Activated T-cell treated with anti-CD3 and anti-CD28 coated beads for 4 hours (primary cell): ENCODE measurements at regions not wholly inside any gene's neighbourhood (a gene's known extent, or its start where the extent isn't known, plus 50 kb on each side); places are given as distances from the start of the nearest gene placed in this dataset.
"Not testable (repeated sequence)": the region's sequence is repeated elsewhere in the genome, so short reads cannot be mapped to it uniquely, and the experiment has no call there.

ENCODE experiments used
- DNase-seq: peaks from one replicate; pipeline ENCODE4 v3.0.0-alpha.2; 2020

DNA sequence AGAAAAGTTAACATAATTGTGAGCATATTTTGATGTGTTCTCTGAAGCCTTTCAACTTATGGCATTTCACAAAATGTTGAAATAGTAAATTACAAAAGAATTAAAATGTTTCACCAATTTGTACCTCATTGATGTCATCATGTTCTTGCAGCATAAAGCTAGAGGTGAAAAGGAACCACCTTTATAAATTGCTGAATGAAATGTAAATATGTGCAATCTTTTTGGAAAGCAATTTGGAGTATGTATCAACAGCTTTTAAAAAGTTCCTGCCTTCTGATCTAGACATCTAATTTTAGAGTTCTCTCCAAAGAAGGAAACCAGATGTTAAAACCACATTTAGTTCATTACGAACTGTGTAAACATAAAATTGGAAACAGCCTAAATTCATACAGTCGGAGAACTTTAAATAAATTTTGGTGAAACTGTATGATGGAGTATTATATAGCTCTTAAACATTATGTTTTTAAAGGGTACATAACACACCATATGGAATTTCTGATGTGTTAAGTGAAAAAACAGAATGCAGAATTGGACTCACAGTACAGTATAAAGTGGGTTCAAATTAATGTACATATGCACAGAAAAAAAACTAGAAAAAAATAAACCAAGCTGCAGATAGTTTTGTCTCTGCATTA is 311.2 kb upstream of the NAALADL2 start:
- DNase-seq = no peak

DNA sequence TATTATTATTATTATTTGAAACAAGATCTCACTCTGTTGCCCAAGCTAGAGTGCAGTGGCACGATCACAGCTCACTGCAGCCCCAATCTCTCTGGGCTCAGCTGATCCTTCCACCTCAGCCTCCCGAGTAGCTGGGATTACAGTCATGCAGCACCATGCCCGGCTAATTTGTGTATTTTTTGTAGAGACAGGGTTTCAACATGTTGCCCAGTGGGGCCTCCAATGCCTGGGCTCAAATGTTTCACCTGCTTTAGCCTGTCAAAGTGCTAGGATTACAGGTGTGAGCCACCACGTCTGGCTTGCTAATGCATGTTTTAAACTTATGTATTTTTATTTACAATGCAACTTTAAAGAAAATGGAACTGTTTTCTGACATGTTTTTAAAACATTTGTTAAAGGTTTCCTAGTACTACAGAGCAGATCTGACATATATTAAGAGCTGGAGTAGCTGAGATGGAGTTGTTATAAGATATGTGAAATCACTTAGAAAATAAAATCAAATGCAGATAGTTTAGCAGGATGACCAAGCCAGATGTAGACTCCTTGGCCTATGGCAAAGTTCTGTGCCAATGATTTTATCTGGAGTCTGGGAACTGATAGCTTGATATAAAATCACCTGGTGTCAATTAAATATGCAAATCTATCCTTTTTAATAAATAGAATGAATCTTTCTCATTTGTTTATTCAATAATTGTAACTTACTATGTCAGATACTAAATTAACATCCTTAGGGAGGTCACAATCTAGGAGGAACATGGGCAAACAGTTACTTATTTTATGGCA is 310.1 kb upstream of the NAALADL2 start:
- no peak for DNase-seq

DNA sequence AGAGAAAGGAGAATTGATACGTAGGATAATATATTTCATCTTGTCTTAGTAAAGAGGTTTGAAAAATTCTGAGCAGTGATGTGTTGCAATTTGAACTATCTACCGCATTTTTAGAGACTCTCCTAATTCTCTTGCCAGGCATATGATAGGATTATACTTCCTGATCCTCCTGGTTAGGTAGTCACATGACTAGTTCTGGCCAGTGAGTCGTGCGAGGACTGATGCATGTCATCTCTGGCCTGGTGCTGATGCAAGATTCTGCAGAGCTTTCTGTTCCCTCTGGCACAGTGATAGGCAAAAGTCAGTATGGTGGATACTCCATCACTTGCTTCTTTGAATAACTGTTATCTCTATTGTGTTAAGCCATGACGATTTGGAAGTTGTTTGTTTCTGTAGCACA is 277.6 kb upstream of the NAALADL2 start:
- no peak for DNase-seq

DNA sequence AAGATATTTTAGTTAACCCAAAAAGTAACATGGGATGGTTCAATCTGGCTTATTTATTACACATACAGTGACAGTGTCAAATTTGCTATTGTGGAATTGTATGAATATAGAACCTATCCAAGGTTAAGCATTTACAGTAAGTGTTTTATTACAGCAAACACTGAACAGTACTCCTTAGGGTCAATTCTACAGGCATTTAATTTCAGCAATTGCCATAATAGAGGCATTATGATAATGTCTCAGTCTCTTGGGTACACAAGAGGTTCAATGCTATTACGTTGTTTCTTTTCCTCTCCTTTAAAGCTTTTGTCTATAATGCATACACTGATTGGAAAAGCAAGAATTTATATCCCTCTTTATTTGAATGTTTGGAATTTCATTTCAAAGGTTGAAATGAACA is 275.7 kb upstream of the NAALADL2 start:
- no peak for DNase-seq

DNA sequence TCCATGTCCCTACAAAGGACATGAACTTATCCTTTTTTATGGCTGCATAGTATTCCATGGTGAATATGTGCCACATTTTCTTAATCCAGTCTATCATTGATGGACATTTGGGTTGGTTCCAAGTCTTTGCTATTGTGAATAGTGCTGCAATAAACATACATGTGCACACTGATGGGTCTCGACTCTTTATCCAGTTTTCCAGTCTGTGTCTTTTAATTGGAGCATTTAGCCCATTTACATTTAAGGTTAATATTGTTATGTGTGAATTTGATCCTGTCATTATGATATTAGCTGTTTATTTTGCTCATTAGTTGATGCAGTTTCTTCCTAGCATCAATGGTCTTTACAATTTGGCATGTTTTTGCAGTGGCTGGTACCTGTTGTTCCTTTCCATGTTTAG is 272.0 kb upstream of the NAALADL2 start:
- not testable (repeated sequence) for DNase-seq

DNA sequence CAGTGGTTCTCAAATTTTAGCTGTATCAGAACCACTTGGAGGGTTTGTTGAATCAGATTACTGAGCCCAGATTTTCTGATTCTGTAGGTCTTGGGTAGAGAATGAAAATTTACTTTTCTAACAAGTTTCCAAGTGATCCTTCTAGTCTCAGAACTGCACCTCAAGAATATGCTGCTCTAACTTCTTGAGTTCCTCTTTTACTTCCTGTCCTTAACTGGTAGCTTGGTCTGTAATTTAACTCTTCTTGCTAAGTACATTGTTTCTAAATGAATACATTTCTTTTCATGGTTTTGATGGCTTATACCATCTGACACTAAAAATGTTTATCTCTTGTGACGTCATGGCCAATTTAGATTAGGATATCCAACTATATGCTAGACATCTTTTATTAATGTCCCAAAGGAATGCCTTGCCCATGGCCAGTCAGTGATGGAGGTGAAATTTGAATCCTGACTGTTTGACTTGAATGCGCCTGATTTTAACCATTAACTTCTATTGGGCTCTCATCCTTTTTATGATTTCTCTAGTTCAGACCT is 262.6 kb upstream of the NAALADL2 start:
- no peak for DNase-seq

DNA sequence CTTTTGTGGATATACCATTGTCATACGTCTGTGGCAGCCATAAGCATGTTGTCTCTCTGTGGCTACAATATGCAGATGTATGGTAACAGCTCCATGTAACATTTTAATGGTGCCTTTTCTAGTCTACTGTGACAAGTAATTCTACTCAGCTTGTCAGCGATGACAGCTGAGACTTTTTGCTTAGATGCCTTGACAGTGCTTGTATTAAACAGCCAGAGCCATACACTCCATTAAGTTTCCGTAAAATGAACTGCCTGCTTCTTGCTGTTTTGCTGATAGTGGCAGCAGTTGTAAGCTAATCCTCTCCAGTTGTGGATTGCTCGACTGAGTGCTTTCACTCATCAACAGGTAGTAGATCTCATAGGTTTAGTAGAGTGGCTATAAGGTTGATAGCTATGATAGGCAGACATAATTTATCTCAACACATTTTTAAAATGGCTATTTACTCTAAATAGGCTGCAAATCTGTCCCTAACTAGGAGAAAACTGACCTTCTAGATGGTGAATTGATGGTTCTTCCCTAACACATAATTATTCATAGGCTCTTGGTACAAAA is 260.2 kb upstream of the NAALADL2 start:
- no peak for DNase-seq

DNA sequence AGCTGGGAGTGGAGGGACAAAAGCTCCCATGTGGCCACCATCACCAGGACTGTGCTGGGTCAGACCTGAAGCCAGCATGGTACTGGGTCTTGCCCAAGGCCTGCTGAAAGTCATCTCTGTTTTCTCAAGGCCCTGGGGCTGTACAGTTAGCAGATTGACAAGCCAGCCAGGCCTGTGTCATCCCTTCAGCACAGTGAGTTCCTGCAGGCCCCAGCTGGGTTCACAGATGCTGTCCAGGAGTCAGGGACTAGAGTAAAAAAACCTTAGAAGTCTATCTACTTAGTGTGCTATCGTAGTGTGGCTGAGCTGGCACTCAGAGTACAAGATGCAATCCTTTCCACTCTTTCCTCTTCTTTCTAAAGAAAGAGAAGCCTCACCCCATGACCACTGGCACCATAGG is 246.0 kb upstream of the NAALADL2 start:
- DNase-seq = no peak

DNA sequence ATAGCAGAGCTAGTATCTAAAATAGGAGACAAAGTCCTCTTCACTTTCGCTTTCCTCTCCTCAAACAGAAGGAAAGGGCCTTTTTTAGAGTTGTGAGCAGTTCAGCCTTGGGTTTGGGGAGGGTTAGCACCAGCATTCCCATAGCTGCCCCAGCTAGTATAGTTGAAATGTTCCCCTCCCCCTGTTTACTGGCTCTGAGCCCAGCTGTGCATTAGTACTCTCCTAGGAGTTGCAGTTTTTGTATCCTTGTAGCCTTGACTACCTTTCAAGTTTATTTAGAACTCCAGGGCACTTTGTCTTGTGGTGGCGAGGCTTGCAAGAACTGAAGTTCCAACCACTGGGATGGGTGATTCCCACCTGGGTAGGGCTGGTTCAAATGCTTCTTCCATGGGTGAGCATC is 245.1 kb upstream of the NAALADL2 start:
- DNase-seq = no peak

DNA sequence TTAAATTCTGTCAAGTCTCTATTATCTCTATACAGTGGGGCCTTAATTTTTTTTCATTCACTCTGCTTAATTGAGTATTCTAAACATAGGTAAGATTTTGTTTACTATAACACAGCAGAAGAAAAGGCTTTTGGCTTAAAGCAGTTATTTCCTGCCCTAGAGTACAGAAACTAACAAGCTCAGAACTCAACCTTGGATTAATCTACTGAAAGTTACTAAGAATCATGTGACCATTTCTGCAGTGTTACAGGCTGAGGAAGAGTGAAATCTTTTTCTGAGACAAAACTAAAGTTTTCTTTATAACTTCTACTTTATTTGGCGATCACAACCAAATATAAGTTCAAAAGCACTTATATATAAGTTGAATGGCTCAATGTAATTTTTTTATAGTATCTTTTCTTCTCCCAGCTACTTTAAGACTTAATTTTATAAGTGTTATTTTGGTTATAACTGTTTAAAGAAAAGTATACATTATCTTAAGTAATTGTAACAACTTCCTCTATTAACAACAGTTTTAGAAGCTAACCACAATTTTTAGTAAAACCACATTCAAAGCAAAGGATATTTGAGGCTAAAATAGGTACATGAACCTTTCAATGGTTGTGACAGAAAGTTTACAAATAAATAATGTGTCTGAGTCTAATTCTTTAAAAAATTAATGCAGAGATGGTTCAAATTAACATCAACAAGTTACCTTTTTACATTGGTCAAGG is 240.6 kb upstream of the NAALADL2 start:
- no peak for DNase-seq

DNA sequence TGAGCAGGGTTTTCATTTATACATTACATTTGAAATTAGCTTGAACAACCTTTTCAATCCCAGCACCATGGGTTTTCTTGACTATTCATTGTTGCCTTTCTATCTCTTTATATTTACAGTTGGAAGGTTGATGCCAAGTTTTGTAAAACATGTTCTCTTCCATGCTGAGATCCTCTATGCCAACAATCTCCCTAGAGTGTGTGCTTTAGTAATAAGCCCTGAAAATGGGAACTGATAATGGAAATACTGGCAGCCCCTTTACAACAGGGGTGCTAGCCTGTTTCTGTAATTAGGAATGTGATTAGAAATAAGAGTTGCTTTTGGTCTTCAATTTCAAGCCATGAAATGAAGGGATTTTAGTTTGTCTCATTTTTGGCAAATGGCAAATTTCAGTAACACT is 239.9 kb upstream of the NAALADL2 start:
- no peak for DNase-seq

DNA sequence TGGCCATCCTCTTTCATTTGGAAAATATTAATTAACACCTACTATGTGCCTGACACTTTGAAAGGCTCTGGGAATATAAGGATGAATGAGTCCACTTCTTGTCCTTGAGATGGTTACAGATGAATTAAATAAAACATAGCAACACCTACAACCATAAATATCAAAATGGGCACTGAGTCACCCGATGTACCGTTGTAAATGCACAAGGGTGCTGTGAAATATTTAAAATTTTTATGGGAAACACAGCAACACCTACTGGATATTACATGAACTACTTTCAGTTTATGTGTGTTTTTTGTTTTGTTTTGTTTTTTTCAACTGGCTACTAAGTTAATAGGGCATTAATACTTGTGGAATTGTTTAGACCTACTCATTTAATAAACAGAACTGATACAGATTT is 239.0 kb upstream of the NAALADL2 start:
- DNase-seq = no peak

DNA sequence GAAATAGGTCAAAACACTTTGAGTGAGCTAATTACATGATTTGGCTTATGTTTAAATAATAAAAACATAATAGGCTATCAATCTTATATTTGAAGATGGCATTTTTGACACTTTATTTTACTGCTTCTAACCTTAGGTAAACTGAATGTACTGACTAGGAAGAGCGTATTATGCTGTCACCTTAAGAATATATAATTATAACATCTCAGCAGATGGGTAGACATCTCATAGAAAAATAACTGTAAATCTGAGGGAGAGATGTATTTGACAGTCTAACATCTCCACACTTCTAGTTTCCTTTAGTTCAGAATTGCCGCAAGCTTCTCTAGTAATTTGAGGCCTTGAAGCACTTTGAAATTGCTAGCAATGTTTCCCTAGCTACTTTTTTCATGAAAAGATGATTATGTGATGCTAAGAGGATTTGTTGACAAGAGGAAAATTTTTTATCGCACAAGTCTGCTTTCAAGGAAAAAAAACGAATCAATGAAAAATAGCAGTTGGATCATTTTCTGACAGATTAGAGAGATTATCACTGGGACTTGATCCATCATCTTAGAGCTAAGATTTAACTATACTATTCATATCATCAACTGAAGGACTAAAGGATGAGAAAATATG is 238.2 kb upstream of the NAALADL2 start:
- no peak for DNase-seq

DNA sequence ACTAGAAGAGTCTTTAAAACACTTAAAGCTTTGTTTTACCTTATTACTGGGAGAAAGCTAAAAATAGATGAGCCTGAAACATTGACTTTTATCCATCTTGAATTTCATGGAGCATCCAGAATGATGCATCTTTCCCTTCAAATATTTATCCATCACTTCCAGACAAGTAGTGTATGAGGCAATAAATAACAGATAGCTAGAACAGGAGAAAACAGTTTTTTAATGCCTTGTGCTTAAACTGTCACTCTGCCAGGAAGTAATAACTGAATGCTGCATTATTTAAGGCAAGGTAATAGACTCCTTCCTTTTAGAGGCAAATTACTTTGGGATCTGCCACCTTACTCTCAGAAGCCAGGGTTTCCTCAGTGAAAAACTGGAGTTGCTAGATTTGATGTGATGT is 225.8 kb upstream of the NAALADL2 start:
- DNase-seq = no peak

DNA sequence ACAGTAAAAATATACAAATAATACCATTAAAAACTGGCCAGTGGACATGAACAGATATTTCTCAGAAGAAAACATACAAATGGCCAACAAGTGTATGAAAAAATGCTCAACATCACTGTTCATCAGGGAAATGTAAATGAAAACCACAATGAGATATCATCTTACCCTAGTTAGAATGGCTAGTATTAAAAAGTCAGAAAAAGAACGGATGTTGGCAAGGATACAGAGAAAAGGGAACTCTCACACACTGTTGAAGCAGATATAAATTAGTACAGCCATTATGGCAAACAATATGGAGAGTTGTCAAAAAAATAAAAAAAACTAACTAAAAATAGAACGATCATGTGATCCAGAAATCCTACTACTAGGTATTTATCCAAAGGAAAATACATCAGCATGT is 222.7 kb upstream of the NAALADL2 start:
- no peak for DNase-seq

DNA sequence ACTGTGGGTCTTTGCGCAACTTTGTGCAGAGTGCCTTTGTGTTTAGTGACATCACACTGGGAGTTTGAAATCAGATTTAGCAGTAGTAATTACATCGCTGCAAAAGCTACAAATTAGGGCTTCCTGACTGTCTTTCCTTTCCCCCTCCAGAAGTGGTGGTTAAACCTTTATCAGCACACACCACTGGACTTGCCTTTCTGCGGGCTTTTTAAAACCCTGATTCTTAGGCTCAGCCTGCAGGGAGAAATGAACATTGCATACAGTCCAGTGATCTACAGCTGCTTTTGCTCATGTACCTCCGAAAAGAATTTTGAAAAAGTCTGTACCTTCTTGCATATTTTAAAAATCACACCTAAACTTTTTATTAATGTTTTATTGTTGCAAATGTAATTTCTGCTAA is 219.7 kb upstream of the NAALADL2 start:
- DNase-seq = no peak

DNA sequence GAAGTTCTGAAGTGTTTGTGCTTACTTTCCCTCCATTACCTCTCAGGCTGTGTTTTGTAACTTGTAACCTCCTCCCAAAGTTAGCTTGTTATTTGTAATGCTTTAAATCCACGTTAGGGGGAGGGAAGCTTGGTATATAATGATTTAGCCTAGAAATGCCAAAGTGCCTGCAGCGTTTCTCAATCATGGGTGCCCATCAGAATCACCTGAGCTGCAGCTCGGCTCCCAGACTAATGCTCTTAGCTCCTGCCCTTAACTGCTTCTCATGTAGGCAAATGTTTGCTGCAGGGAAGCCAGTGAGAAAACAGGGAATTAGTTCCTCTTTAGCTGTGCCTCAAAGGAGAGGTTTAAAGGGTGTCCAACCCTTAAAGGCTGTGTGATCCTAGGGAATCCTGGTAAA is 219.2 kb upstream of the NAALADL2 start:
- DNase-seq = no peak

DNA sequence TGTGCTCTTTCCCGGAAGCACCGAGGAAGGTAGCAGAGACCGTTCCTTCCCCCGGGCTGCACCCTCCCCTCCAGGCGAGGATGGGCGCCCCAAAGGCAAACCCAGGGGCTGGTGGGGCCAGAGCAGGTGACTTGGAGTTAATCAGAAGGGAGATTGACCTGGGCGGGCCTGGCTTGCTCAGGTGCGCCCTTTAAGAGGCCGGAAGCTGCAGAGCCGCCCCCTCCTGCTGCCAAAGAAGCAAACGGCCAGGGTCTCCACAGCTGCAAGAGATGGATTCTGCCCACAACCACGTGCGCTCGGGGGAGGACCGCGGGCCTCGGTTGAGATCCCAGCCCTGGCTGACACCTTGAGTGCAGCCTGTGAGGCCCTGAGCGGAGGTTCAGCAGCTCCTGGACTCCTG is 218.2 kb upstream of the NAALADL2 start:
- no peak for DNase-seq

DNA sequence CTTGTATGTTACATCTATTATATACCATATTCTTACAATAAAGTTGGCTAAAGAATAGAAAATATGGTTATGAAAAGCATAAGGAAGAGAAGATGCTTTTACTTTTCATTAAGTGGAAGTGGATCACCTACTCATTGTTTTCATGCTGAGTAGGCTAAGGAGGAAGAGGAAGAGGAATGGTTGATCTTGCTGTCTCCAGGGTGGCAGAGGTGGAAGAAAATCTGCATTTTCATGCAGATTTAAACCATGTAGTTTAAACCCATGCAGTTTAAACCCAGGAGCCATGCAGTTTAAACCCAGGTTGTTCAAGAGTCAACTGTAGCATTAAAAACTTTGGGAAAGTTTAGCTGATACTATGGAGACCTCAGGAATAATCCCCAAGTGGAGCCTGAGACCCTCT is 214.8 kb upstream of the NAALADL2 start:
- no peak for DNase-seq

DNA sequence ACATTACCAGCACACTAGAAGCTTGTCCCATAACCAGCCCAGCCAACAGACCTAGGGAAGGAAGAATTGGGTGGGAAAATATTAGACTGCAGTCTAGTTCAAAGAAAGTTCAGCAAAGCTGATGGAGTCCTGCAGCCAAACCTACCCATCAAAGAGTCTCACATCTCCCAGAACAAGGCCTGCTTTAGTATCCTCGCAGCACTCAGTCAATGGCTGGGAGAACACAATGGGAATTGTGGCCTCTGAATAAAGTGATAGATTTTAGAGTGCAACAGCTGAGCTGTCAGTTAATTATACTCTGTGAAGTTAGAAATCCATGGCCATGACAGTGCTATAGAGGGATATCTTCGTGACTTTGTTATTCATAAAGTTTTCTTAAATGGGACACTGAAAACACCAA is 207.2 kb upstream of the NAALADL2 start:
- DNase-seq = no peak

DNA sequence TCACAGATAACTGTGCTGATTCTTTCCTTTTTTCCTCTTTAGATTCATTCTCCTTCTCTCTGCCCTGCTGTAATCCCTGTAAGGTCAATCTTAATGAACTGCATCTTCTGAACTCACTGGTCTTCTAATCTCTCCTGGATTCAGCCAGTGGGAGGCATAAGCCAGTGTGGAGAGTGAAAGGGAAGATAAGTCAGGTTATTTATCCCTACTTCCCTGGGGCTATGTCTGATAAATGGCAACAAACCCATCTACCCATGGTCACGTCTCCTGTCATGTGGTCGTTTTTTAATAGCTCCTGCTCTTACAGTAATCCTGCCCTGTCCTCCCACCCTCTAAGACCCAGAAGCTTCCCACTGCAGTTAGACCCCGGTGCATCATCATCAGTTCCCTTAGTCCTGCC is 199.6 kb upstream of the NAALADL2 start:
- DNase-seq = no peak

DNA sequence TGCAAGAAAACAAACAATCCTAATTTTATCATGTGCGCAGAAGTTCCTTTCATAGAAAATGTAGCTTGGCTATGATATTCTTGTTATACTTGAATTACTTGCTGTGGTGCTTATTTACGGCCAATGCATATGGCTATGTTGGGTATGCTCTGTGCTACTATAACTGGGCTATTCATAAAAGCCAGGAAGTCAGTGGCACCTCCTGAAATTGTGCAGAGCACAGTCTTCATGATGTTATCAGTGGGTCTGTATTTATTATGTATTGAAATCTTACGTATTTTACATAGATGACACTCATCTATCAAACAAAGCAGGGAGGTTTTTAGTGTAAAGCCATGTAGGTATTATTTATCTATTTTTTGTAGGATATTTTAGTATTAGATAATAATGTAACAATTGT is 196.5 kb upstream of the NAALADL2 start:
- DNase-seq = no peak

DNA sequence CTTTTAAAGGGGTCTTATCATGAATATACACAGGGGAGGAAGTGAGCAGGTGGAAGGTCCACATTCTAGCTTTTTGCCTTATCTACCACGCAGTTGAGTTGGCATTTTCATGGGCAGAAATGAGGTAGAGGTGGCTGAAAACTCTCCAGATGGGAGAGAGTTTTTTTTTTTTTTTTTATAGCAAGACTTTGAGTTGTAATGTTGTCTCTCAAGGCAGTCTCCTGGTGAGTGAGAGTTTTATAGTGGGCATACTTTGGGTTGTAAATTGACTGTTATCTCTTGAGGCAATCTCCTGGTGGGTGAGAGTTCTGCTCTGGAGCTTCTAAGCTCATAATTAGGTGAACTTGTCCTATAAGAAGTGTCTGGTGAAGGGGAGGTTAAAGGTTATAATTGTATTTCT is 191.7 kb upstream of the NAALADL2 start:
- no peak for DNase-seq
